GM23248 (cell line): ENCODE measurements at regions not wholly inside any gene's neighbourhood (a gene's known extent, or its start where the extent isn't known, plus 50 kb on each side); places are given as distances from the start of the nearest gene placed in this dataset.

ENCODE experiments used
- EZH2 ChIP-seq: fragments of 200-600 bp; sonication (generic); IDR thresholded peaks from 2 replicates; pipeline ENCODE4 v1.6.1; 2018; ENCODE audit warnings: antibody characterized with exemption, mild to moderate bottlenecking; ENCODE audit not compliant: insufficient read depth, poor library complexity, severe bottlenecking
- EZH2phosphoT487 ChIP-seq: fragments of 200-600 bp; sonication (generic); IDR thresholded peaks from 2 replicates; pipeline ENCODE4 v1.6.1; 2018; ENCODE audit warnings: antibody characterized with exemption, moderate library complexity, mild to moderate bottlenecking, low read depth; ENCODE audit not compliant: insufficient read depth

DNA sequence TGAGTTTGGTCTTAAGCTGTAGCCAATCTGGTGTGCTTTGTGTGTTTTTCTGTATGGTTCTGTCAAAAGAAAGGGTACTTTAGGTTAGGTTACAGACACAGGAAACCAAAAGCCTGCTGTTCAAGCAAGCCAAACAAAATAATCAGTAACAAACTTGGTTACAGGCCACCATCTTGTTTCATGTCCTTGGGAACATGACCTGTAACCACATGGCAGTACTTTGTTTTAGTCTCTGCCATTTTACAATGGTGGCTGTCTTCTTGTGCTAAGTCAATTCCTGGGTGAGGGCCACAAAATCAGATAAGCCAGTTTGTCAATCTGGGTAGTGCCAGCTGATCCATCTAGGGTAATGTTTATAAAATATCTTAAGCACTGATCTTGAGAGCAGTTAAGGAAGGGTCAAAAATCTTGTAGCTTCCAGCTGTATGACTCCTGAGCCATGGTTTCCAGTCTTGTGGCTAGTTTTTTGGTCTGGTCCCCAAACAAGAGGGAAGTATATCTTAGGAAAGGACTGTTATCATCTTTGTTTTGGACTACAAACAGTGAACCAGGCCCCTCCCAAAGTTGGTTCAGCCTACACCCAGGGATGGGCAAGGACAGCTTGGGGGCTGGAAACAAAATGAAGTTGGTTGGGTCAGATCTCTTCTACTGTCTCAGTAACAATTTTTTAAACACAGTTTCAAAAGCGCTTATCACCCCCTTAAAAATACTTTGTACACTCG, 90.0 kb downstream of the IGLL5 start:
- TF ChIP-seq EZH2, result no peak
- TF ChIP-seq EZH2phosphoT487, result no peak
